ENCODE measurements at regions not wholly inside any gene's neighbourhood (a gene's known extent, or its start where the extent isn't known, plus 50 kb on each side); places are given as distances from the start of the nearest gene placed in this dataset.

- TF ChIP-seq EZH2phosphoT487 (IDR thresholded peaks at IDR 0.05; ENCODE audit: insufficient read depth, low read depth) (no peak), EZH2 (IDR thresholded peaks at IDR 0.05; ENCODE audit: insufficient read depth, poor library complexity, severe bottlenecking) (no peak)
Observed at GRCh38 chr2:58436872-58437271, 195.7 kb upstream of the FANCL start.

Data from GM23248 (cell line).